ENCODE measurements at regions not wholly inside any gene's neighbourhood (a gene's known extent, or its start where the extent isn't known, plus 50 kb on each side); places are given as distances from the start of the nearest gene placed in this dataset.

- no peak overlapping the region for H4K91ac ChIP-seq (ENCODE audit: low read length)
- no peak overlapping the region for H3K18ac ChIP-seq (ENCODE audit: low read depth in 1 of 2, low read length in 2 of 2)
- H3K4ac ChIP-seq (ENCODE audit: low read depth in 1 of 2, low read length in 2 of 2) = no peak overlapping the region
- no peak overlapping the region for H3K4me2 ChIP-seq (ENCODE audit: low read length, poor library complexity, severe bottlenecking)
- no peak overlapping the region for H3K14ac ChIP-seq (ENCODE audit: low read length in 2 of 2)
- H3K27me3 ChIP-seq (ENCODE audit: control insufficient read depth in 1 of 2, insufficient read depth in 1 of 2, low read length in 2 of 2) = no peaks in the 10 kb centered on the region
- no peak overlapping the region for H2BK120ac ChIP-seq (ENCODE audit: low read depth, low read length)
- H3K9me3 ChIP-seq (ENCODE audit: control insufficient read depth, low read length) = no peaks in the 10 kb centered on the region
- H3K4me1 ChIP-seq (ENCODE audit: control insufficient read depth, insufficient read depth, low read depth, low read length) = peaks cover 5% of the 10 kb centered on the region
- no peak overlapping the region for H2AK5ac ChIP-seq (ENCODE audit: low read length, severe bottlenecking)
- H3K23ac ChIP-seq (ENCODE audit: low read length in 2 of 2) = no peak overlapping the region
- H4K8ac ChIP-seq (ENCODE audit: low read length) = no peak overlapping the region
- no peak overlapping the region for H3K4me3 ChIP-seq (ENCODE audit: insufficient read depth in 1 of 2, low read depth in 1 of 2, low read length in 2 of 2)
- H3K9ac ChIP-seq (ENCODE audit: low read length) = no peak overlapping the region
- H2BK15ac ChIP-seq (ENCODE audit: low read depth, poor library complexity, severe bottlenecking) = no peak overlapping the region
- no peak overlapping the region for H2BK5ac ChIP-seq (ENCODE audit: low read depth, low read length, poor library complexity, severe bottlenecking)
- 66% methylated on average over 4 of the region's 4 CpGs for WGBS
- no peak overlapping the region for H2AFZ ChIP-seq (ENCODE audit: low read depth, low read length)
- no peak overlapping the region for H2BK12ac ChIP-seq (ENCODE audit: low read length in 2 of 2)
- no peak overlapping the region for H3K27ac ChIP-seq (ENCODE audit: low read length, poor library complexity, severe bottlenecking)
- H3K79me1 ChIP-seq (replicated peaks; ENCODE audit: low read length, poor library complexity, severe bottlenecking) = no peaks in the 10 kb centered on the region
- H3K36me3 ChIP-seq (ENCODE audit: control insufficient read depth in 1 of 2, insufficient read depth in 2 of 2, low read depth in 1 of 2, low read length in 2 of 2) = no peaks in the 10 kb centered on the region
- DNase-seq = no peak
Observed at GRCh38 chr2:209209943-209210342, 213.9 kb upstream of the MAP2 start.

GRCh38 chr2:209230560-209230959 is 193.3 kb upstream of the MAP2 start:
- 82% methylated on average over 1 of the region's 2 CpGs for WGBS
- H3K4me3 ChIP-seq (ENCODE audit: insufficient read depth in 1 of 2, low read depth in 1 of 2, low read length in 2 of 2) = no peak overlapping the region

GRCh38 chr2:209236377-209236776 is 187.5 kb upstream of the MAP2 start:
- Histone ChIP-seq H3K36me3 (ENCODE audit: control insufficient read depth in 1 of 2, insufficient read depth in 2 of 2, low read depth in 1 of 2, low read length in 2 of 2) (no peaks in the 10 kb centered on the region), H2BK5ac (ENCODE audit: low read depth, low read length, poor library complexity, severe bottlenecking) (no peak overlapping the region), H3K18ac (ENCODE audit: low read depth in 1 of 2, low read length in 2 of 2) (no peak overlapping the region), H3K23ac (ENCODE audit: low read length in 2 of 2) (no peak overlapping the region), H3K9me3 (ENCODE audit: control insufficient read depth, low read length) (peaks cover 18% of the 10 kb centered on the region), H2AFZ (ENCODE audit: low read depth, low read length) (no peak overlapping the region), H3K79me1 (replicated peaks; ENCODE audit: low read length, poor library complexity, severe bottlenecking) (no peaks in the 10 kb centered on the region), H2BK15ac (ENCODE audit: low read depth, poor library complexity, severe bottlenecking) (no peak overlapping the region), H2AK5ac (ENCODE audit: low read length, severe bottlenecking) (no peak overlapping the region), H3K27me3 (ENCODE audit: control insufficient read depth in 1 of 2, insufficient read depth in 1 of 2, low read length in 2 of 2) (no peaks in the 10 kb centered on the region), H3K4me1 (ENCODE audit: control insufficient read depth, insufficient read depth, low read depth, low read length) (no peaks in the 10 kb centered on the region), H3K9ac (ENCODE audit: low read length) (no peak overlapping the region), H4K91ac (ENCODE audit: low read length) (no peak overlapping the region), H4K8ac (ENCODE audit: low read length) (no peak overlapping the region), H2BK12ac (ENCODE audit: low read length in 2 of 2) (no peak overlapping the region), H3K4me2 (ENCODE audit: low read length, poor library complexity, severe bottlenecking) (no peak overlapping the region), H3K4me3 (ENCODE audit: insufficient read depth in 1 of 2, low read depth in 1 of 2, low read length in 2 of 2) (no peak overlapping the region), H3K27ac (ENCODE audit: low read length, poor library complexity, severe bottlenecking) (no peak overlapping the region), H3K14ac (ENCODE audit: low read length in 2 of 2) (no peak overlapping the region), H3K4ac (ENCODE audit: low read depth in 1 of 2, low read length in 2 of 2) (no peak overlapping the region), H2BK120ac (ENCODE audit: low read depth, low read length) (no peak overlapping the region)
- WGBS = 5% methylated on average over 2 of the region's 2 CpGs
- no peak for DNase-seq

More at GRCh38 chr2:209230560-209230959, 193.3 kb upstream of the MAP2 start:
- H3K14ac ChIP-seq (ENCODE audit: low read length in 2 of 2) = no peak overlapping the region
- H4K91ac ChIP-seq (ENCODE audit: low read length) = no peak overlapping the region
- no peak overlapping the region for H2BK12ac ChIP-seq (ENCODE audit: low read length in 2 of 2)
- H3K9ac ChIP-seq (ENCODE audit: low read length) = no peak overlapping the region
- H2BK15ac ChIP-seq (ENCODE audit: low read depth, poor library complexity, severe bottlenecking) = no peak overlapping the region
- no peaks in the 10 kb centered on the region for H3K27me3 ChIP-seq (ENCODE audit: control insufficient read depth in 1 of 2, insufficient read depth in 1 of 2, low read length in 2 of 2)
- peaks cover 3% of the 10 kb centered on the region for H3K9me3 ChIP-seq (ENCODE audit: control insufficient read depth, low read length)
- no peak for DNase-seq
- H3K36me3 ChIP-seq (ENCODE audit: control insufficient read depth in 1 of 2, insufficient read depth in 2 of 2, low read depth in 1 of 2, low read length in 2 of 2) = no peaks in the 10 kb centered on the region
- H2AFZ ChIP-seq (ENCODE audit: low read depth, low read length) = no peak overlapping the region
- no peak overlapping the region for H4K8ac ChIP-seq (ENCODE audit: low read length)
- H3K23ac ChIP-seq (ENCODE audit: low read length in 2 of 2) = no peak overlapping the region
- H3K18ac ChIP-seq (ENCODE audit: low read depth in 1 of 2, low read length in 2 of 2) = no peak overlapping the region
- H2BK5ac ChIP-seq (ENCODE audit: low read depth, low read length, poor library complexity, severe bottlenecking) = no peak overlapping the region
- no peak overlapping the region for H3K4ac ChIP-seq (ENCODE audit: low read depth in 1 of 2, low read length in 2 of 2)
- no peak overlapping the region for H2BK120ac ChIP-seq (ENCODE audit: low read depth, low read length)
- H3K79me1 ChIP-seq (replicated peaks; ENCODE audit: low read length, poor library complexity, severe bottlenecking) = no peaks in the 10 kb centered on the region
- no peak overlapping the region for H3K4me2 ChIP-seq (ENCODE audit: low read length, poor library complexity, severe bottlenecking)
- H2AK5ac ChIP-seq (ENCODE audit: low read length, severe bottlenecking) = no peak overlapping the region
- no peak overlapping the region for H3K27ac ChIP-seq (ENCODE audit: low read length, poor library complexity, severe bottlenecking)
- no peaks in the 10 kb centered on the region for H3K4me1 ChIP-seq (ENCODE audit: control insufficient read depth, insufficient read depth, low read depth, low read length)

- no CpG with 5 or more reads among the region's 3 CpGs for WGBS
- no peaks in the 10 kb centered on the region for H3K27me3 ChIP-seq (ENCODE audit: control insufficient read depth in 1 of 2, insufficient read depth in 1 of 2, low read length in 2 of 2)
- no peak overlapping the region for H3K9ac ChIP-seq (ENCODE audit: low read length)
- H2BK15ac ChIP-seq (ENCODE audit: low read depth, poor library complexity, severe bottlenecking) = no peak overlapping the region
- no peak for DNase-seq
- H2BK12ac ChIP-seq (ENCODE audit: low read length in 2 of 2) = no peak overlapping the region
- no peak overlapping the region for H2AK5ac ChIP-seq (ENCODE audit: low read length, severe bottlenecking)
- no peak overlapping the region for H3K4ac ChIP-seq (ENCODE audit: low read depth in 1 of 2, low read length in 2 of 2)
- no peaks in the 10 kb centered on the region for H3K4me1 ChIP-seq (ENCODE audit: control insufficient read depth, insufficient read depth, low read depth, low read length)
- no peaks in the 10 kb centered on the region for H3K79me1 ChIP-seq (replicated peaks; ENCODE audit: low read length, poor library complexity, severe bottlenecking)
- H3K4me3 ChIP-seq (ENCODE audit: insufficient read depth in 1 of 2, low read depth in 1 of 2, low read length in 2 of 2) = no peak overlapping the region
- H2BK120ac ChIP-seq (ENCODE audit: low read depth, low read length) = no peak overlapping the region
- no peak overlapping the region for H4K91ac ChIP-seq (ENCODE audit: low read length)
- peaks cover 24% of the 10 kb centered on the region for H3K9me3 ChIP-seq (ENCODE audit: control insufficient read depth, low read length)
- no peak overlapping the region for H3K27ac ChIP-seq (ENCODE audit: low read length, poor library complexity, severe bottlenecking)
- no peaks in the 10 kb centered on the region for H3K36me3 ChIP-seq (ENCODE audit: control insufficient read depth in 1 of 2, insufficient read depth in 2 of 2, low read depth in 1 of 2, low read length in 2 of 2)
- H3K18ac ChIP-seq (ENCODE audit: low read depth in 1 of 2, low read length in 2 of 2) = no peak overlapping the region
- no peak overlapping the region for H3K23ac ChIP-seq (ENCODE audit: low read length in 2 of 2)
- no peak overlapping the region for H2BK5ac ChIP-seq (ENCODE audit: low read depth, low read length, poor library complexity, severe bottlenecking)
- no peak overlapping the region for H2AFZ ChIP-seq (ENCODE audit: low read depth, low read length)
- H4K8ac ChIP-seq (ENCODE audit: low read length) = no peak overlapping the region
- H3K14ac ChIP-seq (ENCODE audit: low read length in 2 of 2) = no peak overlapping the region
- no peak overlapping the region for H3K4me2 ChIP-seq (ENCODE audit: low read length, poor library complexity, severe bottlenecking)
Observed at GRCh38 chr2:209238765-209239584, 184.9 kb upstream of the MAP2 start.
